Ishikawa (cell line): ENCODE measurements at regions not wholly inside any gene's neighbourhood (a gene's known extent, or its start where the extent isn't known, plus 50 kb on each side); places are given as distances from the start of the nearest gene placed in this dataset.

Experiments used
- EP300 ChIP-seq: IDR thresholded peaks from 2 replicates; pipeline ENCODE4 v1.6.1; 2012; ENCODE audit warnings: borderline replicate concordance
- NFIC ChIP-seq: IDR thresholded peaks from 2 replicates; pipeline ENCODE4 v1.6.1; 2012
- RAD21 ChIP-seq: IDR thresholded peaks from 2 replicates; pipeline ENCODE4 v1.6.1; 2012; ENCODE audit warnings: low read depth
- REST ChIP-seq: IDR thresholded peaks from 2 replicates; pipeline ENCODE4 v1.6.1; 2012; ENCODE audit warnings: low read depth, mild to moderate bottlenecking

- TF ChIP-seq EP300 (no peak), NFIC (no peak), REST (no peak), RAD21 (no peak)
Measured at GRCh38 chr22:49538006-49538405, 289.7 kb downstream of the BRD1 start.
